ENCODE measurements at regions not wholly inside any gene's neighbourhood (a gene's known extent, or its start where the extent isn't known, plus 50 kb on each side); places are given as distances from the start of the nearest gene placed in this dataset.

- no peak overlapping the region for H3K4me3 ChIP-seq
- peaks cover 0 to 4% (median 0%) of the 10 kb centered on the region in 3 donors for H3K27me3 ChIP-seq
- H3K4me1 ChIP-seq = no peaks in the 10 kb centered on the region
- in situ Hi-C loops (cut with MboI; ENCODE audit: low sequenced_read_pairs in 4 of 4) = loop anchor here (25.0 kb wide), 2 partner anchors 308 to 858 kb away; partner anchors contain the start of genes MECR (in 2 of the 4) and PTPRU (in 2 of the 4)
- ATAC-seq = no peak
- H3K9me3 ChIP-seq = peaks cover 0 to 11% (median 0%) of the 10 kb centered on the region in 3 donors
- no peak for DNase-seq
- intact Hi-C loops (cut with DNase I; ENCODE audit: low total_unique reads) = no loop called here
- TF ChIP-seq POLR2A (IDR thresholded peaks at IDR 0.05) = no peak
- no peak for TF ChIP-seq CTCF (IDR thresholded peaks at IDR 0.05 in 4 of 5, conservative IDR thresholded peaks at IDR 0.05 in 1 of 5)
- H3K27ac ChIP-seq = no peak overlapping the region
- H3K36me3 ChIP-seq = no peaks in the 10 kb centered on the region
These were observed 627.8 kb downstream of the MATN1 start for GRCh38 chr1:30095451-30096025.

GRCh38 chr1:30095051-30095450 lies 628.3 kb downstream of the MATN1 start:
- Histone ChIP-seq H3K9me3 (peaks cover 0 to 11% (median 0%) of the 10 kb centered on the region in 3 donors), H3K4me3 (no peak overlapping the region), H3K27me3 (peaks cover 0 to 4% (median 0%) of the 10 kb centered on the region in 3 donors), H3K4me1 (no peaks in the 10 kb centered on the region), H3K27ac (no peak overlapping the region), H3K36me3 (no peaks in the 10 kb centered on the region)
- TF ChIP-seq POLR2A (IDR thresholded peaks at IDR 0.05) (no peak), CTCF (IDR thresholded peaks at IDR 0.05 in 4 of 5, conservative IDR thresholded peaks at IDR 0.05 in 1 of 5) (no peak)
- intact Hi-C loops (cut with DNase I; ENCODE audit: low total_unique reads) = no loop called here
- no peak for DNase-seq
- no peak for ATAC-seq
- in situ Hi-C loops (cut with MboI; ENCODE audit: low sequenced_read_pairs in 4 of 4) = loop anchor here (25.0 kb wide), 2 partner anchors 308 to 858 kb away; partner anchors contain the start of genes MECR (in 2 of the 4) and PTPRU (in 2 of the 4)

GRCh38 chr1:30092051-30092858 lies 631.1 kb downstream of the MATN1 start:
- Histone ChIP-seq H3K27me3 (no peaks in the 10 kb centered on the region), H3K9me3 (peaks cover 0 to 11% (median 0%) of the 10 kb centered on the region in 3 donors), H3K36me3 (no peaks in the 10 kb centered on the region), H3K4me3 (no peak overlapping the region), H3K4me1 (no peaks in the 10 kb centered on the region), H3K27ac (no peak overlapping the region)
- in situ Hi-C loops (cut with MboI; ENCODE audit: low sequenced_read_pairs in 4 of 4) (loop anchor here (25.0 kb wide), 2 partner anchors 305 to 855 kb away; partner anchors contain the start of genes MECR (in 2 of the 4) and PTPRU (in 2 of the 4)), intact Hi-C loops (cut with DNase I; ENCODE audit: low total_unique reads) (no loop called here)
- ATAC-seq = no peak
- TF ChIP-seq POLR2A (IDR thresholded peaks at IDR 0.05) = no peak
- TF ChIP-seq CTCF (IDR thresholded peaks at IDR 0.05 in 4 of 5, conservative IDR thresholded peaks at IDR 0.05 in 1 of 5) = no peak
- DNase-seq = no peak

GRCh38 chr1:30090162-30090820 lies 633.1 kb downstream of the MATN1 start:
- no peaks in the 10 kb centered on the region for H3K36me3 ChIP-seq
- no peak overlapping the region for H3K4me3 ChIP-seq
- no peak overlapping the region for H3K27ac ChIP-seq
- intact Hi-C loops (cut with DNase I; ENCODE audit: low total_unique reads) (no loop called here), in situ Hi-C loops (cut with MboI; ENCODE audit: low sequenced_read_pairs in 4 of 4) (loop anchor here (25.0 kb wide), 2 partner anchors 303 to 853 kb away; partner anchors contain the start of genes MECR (in 2 of the 4) and PTPRU (in 2 of the 4))
- H3K27me3 ChIP-seq = peaks cover 0 to 4% (median 3%) of the 10 kb centered on the region in 3 donors
- TF ChIP-seq CTCF (IDR thresholded peaks at IDR 0.05 in 4 of 5, conservative IDR thresholded peaks at IDR 0.05 in 1 of 5) (no peak), POLR2A (IDR thresholded peaks at IDR 0.05) (no peak)
- no peak for ATAC-seq
- peaks cover 0 to 11% (median 0%) of the 10 kb centered on the region in 3 donors for H3K9me3 ChIP-seq
- no peak for DNase-seq
- no peaks in the 10 kb centered on the region for H3K4me1 ChIP-seq

All from gastrocnemius medialis (tissue), 4 donors.